GM20000 (cell line): ENCODE measurements at regions not wholly inside any gene's neighbourhood (a gene's known extent, or its start where the extent isn't known, plus 50 kb on each side); places are given as distances from the start of the nearest gene placed in this dataset.

ENCODE experiments used
- DNase-seq: peaks from one replicate; pipeline ENCODE4 v3.0.0; 2012; ENCODE audit warnings: low spot score
- TF ChIP-seq, protein P1 (sequence below): IDR thresholded peaks from 2 replicates; pipeline ENCODE4 v1.5.1; 2012; ENCODE audit warnings: mild to moderate bottlenecking, control low read depth; ENCODE audit errors: extremely low read depth, missing control alignments

DNA sequence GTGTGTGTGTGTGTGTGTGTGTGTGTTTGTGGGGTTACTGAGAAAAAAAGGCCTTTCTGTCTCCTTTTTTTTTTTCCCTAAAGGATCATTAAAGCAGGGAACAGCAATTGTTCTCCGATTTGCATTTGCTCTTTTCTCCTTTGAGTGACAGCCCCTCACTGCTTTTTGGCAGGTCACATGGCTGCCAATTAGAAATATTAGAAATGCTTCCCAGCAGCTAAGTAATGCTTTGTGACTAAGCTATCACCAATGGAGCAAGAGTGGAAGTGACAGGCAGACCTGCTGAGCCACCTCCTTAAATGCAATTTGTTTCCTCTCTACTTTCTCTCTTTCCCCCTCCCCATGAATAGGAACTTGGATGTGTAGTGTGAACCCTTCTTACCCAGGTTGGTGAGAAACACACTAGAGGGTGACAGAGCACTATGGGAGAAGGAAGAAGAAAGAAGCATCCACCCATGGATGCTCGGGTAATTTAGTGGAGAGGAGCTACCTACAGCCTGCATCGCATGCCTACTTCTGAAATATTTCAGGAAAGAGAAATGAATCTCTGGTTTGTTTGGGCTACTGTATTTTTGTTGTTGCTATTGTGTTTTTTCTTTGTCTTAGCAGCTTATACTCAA lies 165.2 kb upstream of the PDZRN3 start:
- TF ChIP-seq, protein P1, sequence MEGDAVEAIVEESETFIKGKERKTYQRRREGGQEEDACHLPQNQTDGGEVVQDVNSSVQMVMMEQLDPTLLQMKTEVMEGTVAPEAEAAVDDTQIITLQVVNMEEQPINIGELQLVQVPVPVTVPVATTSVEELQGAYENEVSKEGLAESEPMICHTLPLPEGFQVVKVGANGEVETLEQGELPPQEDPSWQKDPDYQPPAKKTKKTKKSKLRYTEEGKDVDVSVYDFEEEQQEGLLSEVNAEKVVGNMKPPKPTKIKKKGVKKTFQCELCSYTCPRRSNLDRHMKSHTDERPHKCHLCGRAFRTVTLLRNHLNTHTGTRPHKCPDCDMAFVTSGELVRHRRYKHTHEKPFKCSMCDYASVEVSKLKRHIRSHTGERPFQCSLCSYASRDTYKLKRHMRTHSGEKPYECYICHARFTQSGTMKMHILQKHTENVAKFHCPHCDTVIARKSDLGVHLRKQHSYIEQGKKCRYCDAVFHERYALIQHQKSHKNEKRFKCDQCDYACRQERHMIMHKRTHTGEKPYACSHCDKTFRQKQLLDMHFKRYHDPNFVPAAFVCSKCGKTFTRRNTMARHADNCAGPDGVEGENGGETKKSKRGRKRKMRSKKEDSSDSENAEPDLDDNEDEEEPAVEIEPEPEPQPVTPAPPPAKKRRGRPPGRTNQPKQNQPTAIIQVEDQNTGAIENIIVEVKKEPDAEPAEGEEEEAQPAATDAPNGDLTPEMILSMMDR = no peak
- no peak for DNase-seq

DNA sequence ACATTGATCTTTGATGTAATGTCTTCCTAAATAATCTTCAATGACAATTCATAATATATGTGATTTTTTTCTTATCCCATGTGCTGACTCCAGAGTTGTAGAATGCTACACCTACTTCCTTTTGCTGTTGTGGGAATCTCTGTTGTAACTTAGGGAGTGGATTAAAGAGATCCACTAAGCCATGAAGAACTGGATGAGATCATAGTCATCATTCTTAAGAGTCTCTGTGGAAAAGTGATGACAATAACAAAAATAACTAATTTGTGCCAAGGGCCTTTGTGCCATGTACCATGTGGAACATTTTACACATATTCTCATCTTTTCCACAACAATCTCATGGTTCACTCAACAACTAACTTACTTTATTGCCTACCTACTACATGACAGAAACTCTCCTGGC lies 162.9 kb upstream of the PDZRN3 start:
- TF ChIP-seq, protein P1 = no peak
- no peak for DNase-seq

DNA sequence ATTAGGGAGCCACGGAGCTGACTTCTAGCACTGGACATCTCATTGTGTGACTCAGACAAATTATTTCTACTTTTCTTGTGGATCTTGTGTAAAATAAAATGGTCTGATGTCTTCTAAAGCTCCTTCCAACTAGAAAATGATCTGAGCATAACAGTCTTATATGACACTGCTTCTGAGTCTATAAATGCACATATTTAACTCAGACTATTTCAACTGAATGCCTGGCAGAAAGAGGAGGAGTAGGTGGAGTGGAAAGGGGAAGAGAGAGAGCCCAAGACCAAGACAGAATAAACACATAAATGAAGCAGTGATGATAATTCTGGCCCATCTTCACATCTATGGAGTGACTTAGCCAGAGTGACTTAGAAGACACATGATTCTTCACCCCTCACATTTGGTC lies 162.3 kb upstream of the PDZRN3 start:
- TF ChIP-seq, protein P1 = no peak
- DNase-seq = no peak

DNA sequence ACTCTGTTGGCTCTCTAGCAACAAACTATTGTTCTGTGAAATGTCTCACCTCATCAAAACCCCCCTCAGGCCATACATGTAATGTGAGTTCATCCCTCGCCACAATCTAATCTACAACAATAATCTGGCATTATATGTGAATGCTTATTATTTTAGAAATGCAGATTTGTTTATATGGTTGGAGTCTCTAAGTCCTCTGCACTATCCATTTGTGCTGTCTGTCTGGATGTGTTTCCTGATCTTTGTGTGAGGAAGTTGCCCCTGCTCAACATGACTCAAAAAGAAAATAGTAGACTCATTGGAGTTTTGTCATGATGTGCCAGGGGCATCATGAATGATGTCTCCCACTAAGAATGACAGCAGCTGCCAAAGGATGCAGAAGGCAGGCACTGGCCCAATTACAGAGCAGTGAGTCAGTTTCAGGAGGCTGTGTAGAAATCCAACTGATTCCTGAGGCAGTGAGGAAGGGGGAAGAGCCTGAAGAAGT lies 161.6 kb upstream of the PDZRN3 start:
- no peak for DNase-seq
- TF ChIP-seq, protein P1 = no peak

DNA sequence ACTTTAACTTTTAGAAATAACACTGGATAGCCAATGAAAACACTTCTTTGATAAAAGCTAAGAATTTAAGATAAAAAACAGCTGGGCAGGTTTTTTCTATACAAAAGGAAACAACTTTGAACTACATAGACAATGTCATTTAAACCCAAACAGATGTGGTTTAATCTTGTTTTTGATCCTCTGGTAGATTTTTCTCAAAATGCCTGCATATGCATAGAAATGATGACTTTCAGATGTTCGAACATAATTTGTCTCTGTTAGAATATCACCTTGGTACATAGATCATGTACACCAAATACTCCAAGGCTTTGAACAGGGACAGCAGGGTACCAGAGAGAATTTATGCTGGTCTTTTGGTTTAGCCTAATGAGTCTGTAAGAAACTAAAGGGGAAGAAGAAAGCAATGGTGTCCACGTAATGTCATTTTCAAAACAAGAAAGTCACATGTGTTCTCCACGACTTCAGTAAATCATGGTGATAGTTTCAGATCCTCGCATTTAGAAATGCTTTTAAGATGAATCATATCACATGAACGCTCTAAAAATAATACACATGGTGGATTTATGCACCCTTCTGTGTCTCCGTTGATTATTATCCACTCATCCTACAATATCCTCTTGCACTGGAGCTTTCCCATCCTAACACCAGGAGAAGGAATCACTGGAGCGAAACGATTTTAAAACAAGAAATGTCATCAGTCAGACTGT lies 160.1 kb upstream of the PDZRN3 start:
- DNase-seq = no peak
- TF ChIP-seq, protein P1 = no peak

DNA sequence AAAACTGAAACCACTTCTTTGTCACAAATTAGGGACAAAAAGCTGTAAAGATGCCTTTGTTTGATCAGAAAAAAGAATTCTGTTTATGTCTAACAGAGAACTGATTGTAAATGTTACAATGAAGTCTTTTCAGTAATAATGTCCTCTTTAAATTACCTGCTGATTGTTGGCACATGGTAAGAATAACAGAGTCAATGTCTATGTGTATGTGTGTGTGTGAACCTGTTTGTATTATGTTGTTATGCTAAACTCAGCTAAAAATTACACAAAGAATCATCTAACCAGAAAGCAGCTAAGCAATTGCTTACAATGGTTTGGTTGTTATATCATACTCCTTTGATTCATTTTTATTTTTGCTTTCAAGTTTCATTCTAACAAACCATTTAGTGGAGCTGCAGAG lies 159.1 kb upstream of the PDZRN3 start:
- TF ChIP-seq, protein P1 = no peak
- DNase-seq = no peak

DNA sequence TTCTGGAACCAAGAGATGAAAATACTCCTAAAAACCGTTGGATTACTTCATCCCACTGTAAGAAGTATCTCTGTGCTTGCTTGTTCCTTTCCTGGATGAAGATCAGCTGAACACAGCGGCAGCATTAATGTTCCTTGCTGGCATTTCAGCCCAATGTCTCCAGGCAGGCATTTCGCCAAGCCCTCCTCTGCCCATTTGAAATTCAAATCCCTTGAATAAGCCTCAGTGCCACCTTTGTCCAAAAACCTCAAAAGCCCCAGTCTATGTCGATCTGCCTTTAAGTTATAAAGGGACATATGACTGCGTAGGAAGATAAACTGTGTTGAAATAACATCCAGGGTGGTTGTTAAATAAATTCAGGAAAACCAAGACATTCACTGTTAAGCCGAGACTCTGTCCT lies 156.8 kb upstream of the PDZRN3 start:
- TF ChIP-seq, protein P1 = no peak
- no peak for DNase-seq
